ENCODE measurements at regions not wholly inside any gene's neighbourhood (a gene's known extent, or its start where the extent isn't known, plus 50 kb on each side); places are given as distances from the start of the nearest gene placed in this dataset.

GRCh38 chr10:3426190-3426845 lies 253.7 kb upstream of the PITRM1 start:
- TF ChIP-seq CTCF (IDR thresholded peaks at IDR 0.05) = no peak
- no peak for TF ChIP-seq POLR2A (IDR thresholded peaks at IDR 0.05)
